Natural killer cell (primary cell): ENCODE measurements at regions not wholly inside any gene's neighbourhood (a gene's known extent, or its start where the extent isn't known, plus 50 kb on each side); places are given as distances from the start of the nearest gene placed in this dataset.

ENCODE experiments used
- ATAC-seq, 3 donors: fragments of 150-1000 bp in 2 of 3; fragments of 200-7000 bp in 1 of 3; cut with Tn5 transposase; 1 replicate in 1 of 3; 2 replicates in 2 of 3; pipeline ENCODE4 v1.10.0; 2021; ENCODE audit warnings: mild to moderate bottlenecking in 2 of 3, moderate library complexity in 2 of 3
- DNase-seq, 2 donors: peaks; one replicate each; pipeline versions ENCODE4 v3.0.0 to v3.0.0-alpha.2; 2013 to 2021; ENCODE audit warnings: mixed read lengths in 1 of 2
- H3K27ac ChIP-seq: one replicate; pipeline ENCODE4 v1.5.1; 2013; ENCODE audit warnings: mild to moderate bottlenecking, low read length
- H3K27me3 ChIP-seq: one replicate; pipeline ENCODE4 v1.6.1; 2013; ENCODE audit warnings: low read length; ENCODE audit not compliant: control insufficient read depth, insufficient read depth
- H3K36me3 ChIP-seq: one replicate; pipeline ENCODE4 v1.6.1; 2013; ENCODE audit warnings: low read length; ENCODE audit not compliant: control insufficient read depth, insufficient read depth
- H3K4me1 ChIP-seq: one replicate; pipeline ENCODE4 v1.6.1; 2013; ENCODE audit warnings: low read length; ENCODE audit not compliant: control insufficient read depth, insufficient read depth
- H3K4me3 ChIP-seq: one replicate; pipeline ENCODE4 v1.5.1; 2013; ENCODE audit warnings: low read length
- H3K9me3 ChIP-seq: one replicate; pipeline ENCODE4 v1.6.1; 2013; ENCODE audit warnings: low read length; ENCODE audit not compliant: control insufficient read depth, insufficient read depth
- H3K27ac Mint-ChIP-seq, 2 donors: one replicate each; pipeline ENCODE4 v1.8.0; 2022; ENCODE audit warnings: mild to moderate bottlenecking in 2 of 2, mixed read lengths in 2 of 2, moderate library complexity in 1 of 2
- H3K27me3 Mint-ChIP-seq, 2 donors: one replicate each; pipeline ENCODE4 v1.8.0; 2022; ENCODE audit warnings: low read depth in 2 of 2, mixed read lengths in 2 of 2
- H3K36me3 Mint-ChIP-seq: one replicate; pipeline ENCODE4 v1.8.0; 2022; ENCODE audit warnings: mixed read lengths
- H3K4me1 Mint-ChIP-seq, 2 donors: one replicate each; pipeline ENCODE4 v1.8.0; 2022; ENCODE audit warnings: mixed read lengths in 2 of 2
- H3K4me3 Mint-ChIP-seq: one replicate; pipeline ENCODE4 v1.8.0; 2022; ENCODE audit warnings: mild to moderate bottlenecking, moderate library complexity, mixed read lengths
- H3K9me3 Mint-ChIP-seq, 2 donors: one replicate each; pipeline ENCODE4 v1.8.0; 2022; ENCODE audit warnings: mixed read lengths in 2 of 2
- intact Hi-C: fragments of 100-400 bp; cut with micrococcal nuclease; formaldehyde crosslinking; loops from one replicate; pipeline ENCODE4 v1.14.2; 2022
- TF ChIP-seq, protein P1 (sequence below): fragments of 200-600 bp; IDR thresholded peaks from one replicate; pipeline ENCODE4 v1.8.0; 2022; ENCODE audit warnings: antibody characterized with exemption

DNA sequence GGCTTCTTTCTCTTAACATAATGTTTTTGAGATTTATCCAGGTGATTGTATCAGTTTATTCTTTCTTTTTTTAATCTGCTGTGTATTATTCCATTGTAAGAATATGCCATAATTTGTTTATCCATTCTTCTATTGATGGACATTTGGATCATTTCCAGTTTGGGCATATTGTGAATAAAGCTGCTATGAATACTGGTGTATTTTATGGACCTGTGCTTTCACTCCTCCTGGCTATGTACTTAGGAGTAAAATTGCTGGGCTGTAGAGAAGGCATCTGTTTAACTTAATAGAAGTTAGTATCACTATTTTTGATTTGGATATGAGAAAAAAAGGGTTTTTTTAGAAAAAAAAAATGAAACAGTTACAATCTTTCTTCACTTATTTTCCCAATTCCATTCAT lies 50.0 kb upstream of the FAM9C start:
- DNase-seq (no peak), ATAC-seq (no peak)
- Mint-ChIP-seq H3K27ac (peak overlapping the region; percentile 99), H3K36me3 (no peaks in the 10 kb centered on the region), H3K9me3 (no peaks in the 10 kb centered on the region), H3K27me3 (peaks cover 0 to 4% of the 10 kb centered on the region in 2 donors), H3K4me3 (no peak overlapping the region), H3K4me1 (peaks cover 50 to 54% of the 10 kb centered on the region in 2 donors)
- Histone ChIP-seq H3K4me1 (peaks cover 39% of the 10 kb centered on the region), H3K4me3 (no peak overlapping the region), H3K36me3 (no peaks in the 10 kb centered on the region), H3K27ac (peak overlapping the region; percentile 97), H3K27me3 (no peaks in the 10 kb centered on the region), H3K9me3 (no peaks in the 10 kb centered on the region)
- intact Hi-C loops = loop anchor here (5.0 kb wide), 2 partner anchors 33 to 293 kb away; no protein-coding TSS in a partner anchor
- TF ChIP-seq, protein P1, sequence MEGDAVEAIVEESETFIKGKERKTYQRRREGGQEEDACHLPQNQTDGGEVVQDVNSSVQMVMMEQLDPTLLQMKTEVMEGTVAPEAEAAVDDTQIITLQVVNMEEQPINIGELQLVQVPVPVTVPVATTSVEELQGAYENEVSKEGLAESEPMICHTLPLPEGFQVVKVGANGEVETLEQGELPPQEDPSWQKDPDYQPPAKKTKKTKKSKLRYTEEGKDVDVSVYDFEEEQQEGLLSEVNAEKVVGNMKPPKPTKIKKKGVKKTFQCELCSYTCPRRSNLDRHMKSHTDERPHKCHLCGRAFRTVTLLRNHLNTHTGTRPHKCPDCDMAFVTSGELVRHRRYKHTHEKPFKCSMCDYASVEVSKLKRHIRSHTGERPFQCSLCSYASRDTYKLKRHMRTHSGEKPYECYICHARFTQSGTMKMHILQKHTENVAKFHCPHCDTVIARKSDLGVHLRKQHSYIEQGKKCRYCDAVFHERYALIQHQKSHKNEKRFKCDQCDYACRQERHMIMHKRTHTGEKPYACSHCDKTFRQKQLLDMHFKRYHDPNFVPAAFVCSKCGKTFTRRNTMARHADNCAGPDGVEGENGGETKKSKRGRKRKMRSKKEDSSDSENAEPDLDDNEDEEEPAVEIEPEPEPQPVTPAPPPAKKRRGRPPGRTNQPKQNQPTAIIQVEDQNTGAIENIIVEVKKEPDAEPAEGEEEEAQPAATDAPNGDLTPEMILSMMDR = no peak
